Lower lobe of right lung (tissue), 2 donors: ENCODE measurements at regions not wholly inside any gene's neighbourhood (a gene's known extent, or its start where the extent isn't known, plus 50 kb on each side); places are given as distances from the start of the nearest gene placed in this dataset.
"Not testable (repeated sequence)": the region's sequence is repeated elsewhere in the genome, so short reads cannot be mapped to it uniquely, and the experiment has no call there.

ENCODE experiments used
- ATAC-seq, 2 donors: fragments of 200-7000 bp; cut with Tn5 transposase; one replicate each; pipeline ENCODE4 v1.9.1; 2020 to 2022; ENCODE audit warnings: mild to moderate bottlenecking in 2 of 2, moderate library complexity in 2 of 2
- DNase-seq: peaks from one replicate; pipeline ENCODE4 v3.0.0-alpha.2; 2020
- H3K27ac ChIP-seq: fragments of 200-600 bp; one replicate; pipeline ENCODE4 v1.8.0; 2022
- H3K27me3 ChIP-seq: fragments of 200-600 bp; one replicate; pipeline ENCODE4 v1.8.0; 2022; ENCODE audit warnings: low read depth
- H3K36me3 ChIP-seq: fragments of 200-600 bp; one replicate; pipeline ENCODE4 v1.8.0; 2022; ENCODE audit warnings: mild to moderate bottlenecking
- H3K4me1 ChIP-seq: fragments of 200-600 bp; one replicate; pipeline ENCODE4 v1.8.0; 2022
- H3K4me3 ChIP-seq: fragments of 200-600 bp; one replicate; pipeline ENCODE4 v1.8.0; 2022; ENCODE audit warnings: mild to moderate bottlenecking
- H3K9me3 ChIP-seq: fragments of 200-600 bp; one replicate; pipeline ENCODE4 v1.8.0; 2022
- intact Hi-C: fragments of 100-400 bp; cut with DNase I; formaldehyde crosslinking; loops from one replicate; pipeline ENCODE4 v1.11.0; 2022
- TF ChIP-seq, protein P1 (sequence below): fragments of 200-600 bp; IDR thresholded peaks from one replicate; pipeline ENCODE4 v1.8.0; 2022; ENCODE audit warnings: antibody characterized with exemption, mild to moderate bottlenecking
- donor health status: DM: no; HTN: yes; CAD: no; lungs with severe emphysema.

- Histone ChIP-seq H3K4me3 (no peak overlapping the region), H3K9me3 (no peaks in the 10 kb centered on the region), H3K4me1 (no peaks in the 10 kb centered on the region), H3K27me3 (no peaks in the 10 kb centered on the region), H3K36me3 (no peaks in the 10 kb centered on the region), H3K27ac (no peak overlapping the region)
- TF ChIP-seq, protein P1, sequence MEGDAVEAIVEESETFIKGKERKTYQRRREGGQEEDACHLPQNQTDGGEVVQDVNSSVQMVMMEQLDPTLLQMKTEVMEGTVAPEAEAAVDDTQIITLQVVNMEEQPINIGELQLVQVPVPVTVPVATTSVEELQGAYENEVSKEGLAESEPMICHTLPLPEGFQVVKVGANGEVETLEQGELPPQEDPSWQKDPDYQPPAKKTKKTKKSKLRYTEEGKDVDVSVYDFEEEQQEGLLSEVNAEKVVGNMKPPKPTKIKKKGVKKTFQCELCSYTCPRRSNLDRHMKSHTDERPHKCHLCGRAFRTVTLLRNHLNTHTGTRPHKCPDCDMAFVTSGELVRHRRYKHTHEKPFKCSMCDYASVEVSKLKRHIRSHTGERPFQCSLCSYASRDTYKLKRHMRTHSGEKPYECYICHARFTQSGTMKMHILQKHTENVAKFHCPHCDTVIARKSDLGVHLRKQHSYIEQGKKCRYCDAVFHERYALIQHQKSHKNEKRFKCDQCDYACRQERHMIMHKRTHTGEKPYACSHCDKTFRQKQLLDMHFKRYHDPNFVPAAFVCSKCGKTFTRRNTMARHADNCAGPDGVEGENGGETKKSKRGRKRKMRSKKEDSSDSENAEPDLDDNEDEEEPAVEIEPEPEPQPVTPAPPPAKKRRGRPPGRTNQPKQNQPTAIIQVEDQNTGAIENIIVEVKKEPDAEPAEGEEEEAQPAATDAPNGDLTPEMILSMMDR, result no peak
- intact Hi-C loops, result no loop called here
- ATAC-seq, result no peak
- DNase-seq, result no peak
These were observed 600.8 kb downstream of the MEI4 start for GRCh38 chr6:78253618-78254017.

DNA sequence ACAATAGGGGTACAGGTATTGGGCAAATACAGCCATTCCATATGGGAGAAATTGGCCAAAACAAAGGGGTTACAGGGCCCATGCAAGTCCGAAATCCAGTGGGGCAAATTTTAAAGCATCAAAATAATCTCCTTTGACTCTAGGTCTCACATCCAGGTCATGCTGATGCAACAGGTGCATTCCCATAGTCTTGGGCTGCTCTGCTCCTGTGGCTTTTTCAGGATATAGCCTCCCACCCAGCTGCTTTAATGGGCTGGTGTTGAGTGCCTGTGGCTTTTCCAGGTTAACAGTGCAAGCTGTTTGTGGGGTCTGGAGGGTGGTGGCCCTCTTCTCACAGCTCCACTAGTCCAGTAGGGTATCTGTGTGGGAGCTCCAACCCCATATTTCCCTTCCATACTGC is 607.1 kb downstream of the MEI4 start:
- no peak overlapping the region for H3K4me3 ChIP-seq
- no peak for DNase-seq
- no peaks in the 10 kb centered on the region for H3K9me3 ChIP-seq
- no peaks in the 10 kb centered on the region for H3K27me3 ChIP-seq
- no peak for ATAC-seq
- intact Hi-C loops, result loop anchor here (5.0 kb wide), 1 partner anchor 67 kb away; no protein-coding TSS in a partner anchor
- H3K4me1 ChIP-seq, result no peaks in the 10 kb centered on the region
- TF ChIP-seq, protein P1, result no peak
- no peak overlapping the region for H3K27ac ChIP-seq
- H3K36me3 ChIP-seq, result no peaks in the 10 kb centered on the region

DNA sequence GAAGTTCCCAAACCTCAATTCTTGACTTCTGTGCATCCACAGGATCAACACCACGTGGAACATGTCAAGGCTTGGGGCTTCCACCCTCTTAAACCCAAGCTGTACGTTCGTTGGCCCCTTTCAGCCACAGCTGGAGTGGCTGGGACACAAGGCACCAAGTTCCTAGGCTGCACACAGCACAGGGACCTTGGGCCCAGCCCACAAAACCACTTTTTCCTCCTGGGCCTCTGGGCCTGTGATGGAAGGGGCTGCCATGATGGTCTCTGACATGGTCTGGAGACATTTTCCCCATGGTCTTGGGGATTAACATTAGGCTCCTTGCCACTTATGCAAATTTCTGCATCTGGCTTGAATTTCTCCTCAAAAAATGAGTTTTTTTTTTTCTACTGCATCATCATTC is 606.9 kb upstream of the IRAK1BP1 start:
- H3K9me3 ChIP-seq, DNase-seq, intact Hi-C loops, H3K4me1 ChIP-seq, H3K27me3 ChIP-seq, ATAC-seq, H3K27ac ChIP-seq, H3K36me3 ChIP-seq, H3K4me3 ChIP-seq: not testable (repeated sequence)

GRCh38 chr6:78268591-78269452 is 598.5 kb upstream of the IRAK1BP1 start:
- Histone ChIP-seq H3K4me3 (no peak overlapping the region), H3K4me1 (no peaks in the 10 kb centered on the region), H3K36me3 (no peaks in the 10 kb centered on the region), H3K27ac (no peak overlapping the region), H3K9me3 (no peaks in the 10 kb centered on the region), H3K27me3 (no peaks in the 10 kb centered on the region)
- TF ChIP-seq, protein P1, result no peak
- intact Hi-C loops, result no loop called here
- DNase-seq (no peak), ATAC-seq (no peak)

- intact Hi-C loops, result no loop called here
- H3K4me3 ChIP-seq, result no peak overlapping the region
- H3K4me1 ChIP-seq, result no peaks in the 10 kb centered on the region
- H3K27me3 ChIP-seq, result no peaks in the 10 kb centered on the region
- no peak for DNase-seq
- ATAC-seq, result no peak
- no peak overlapping the region for H3K27ac ChIP-seq
- no peaks in the 10 kb centered on the region for H3K9me3 ChIP-seq
- TF ChIP-seq, protein P1, result no peak
- no peaks in the 10 kb centered on the region for H3K36me3 ChIP-seq
These were observed 566.5 kb upstream of the IRAK1BP1 start for GRCh38 chr6:78300885-78301284.

DNA sequence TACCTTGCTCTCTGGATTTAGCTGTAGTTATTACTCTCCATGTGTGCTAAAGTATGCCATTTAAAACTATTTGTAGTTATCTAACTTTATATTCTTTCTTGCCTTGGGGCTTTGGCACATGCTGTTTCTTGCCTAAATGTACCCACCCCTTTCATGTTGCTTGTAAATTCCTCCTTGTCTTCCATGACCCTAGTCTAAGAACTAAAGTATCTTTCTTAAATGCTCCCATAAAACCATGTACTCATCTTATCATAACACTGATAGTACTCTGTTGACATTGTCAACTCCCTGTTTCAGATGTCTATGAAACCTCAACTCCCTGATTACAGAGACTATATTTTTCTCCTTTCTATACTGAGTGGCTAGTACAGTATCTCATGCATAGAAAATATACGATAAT is 564.9 kb upstream of the IRAK1BP1 start:
- TF ChIP-seq, protein P1, result no peak
- ATAC-seq, result no peak
- H3K27ac ChIP-seq, result no peak overlapping the region
- H3K36me3 ChIP-seq, result no peaks in the 10 kb centered on the region
- no peaks in the 10 kb centered on the region for H3K9me3 ChIP-seq
- no peak overlapping the region for H3K4me3 ChIP-seq
- no peaks in the 10 kb centered on the region for H3K4me1 ChIP-seq
- intact Hi-C loops, result no loop called here
- no peaks in the 10 kb centered on the region for H3K27me3 ChIP-seq
- no peak for DNase-seq
